ENCODE measurements at regions not wholly inside any gene's neighbourhood (a gene's known extent, or its start where the extent isn't known, plus 50 kb on each side); places are given as distances from the start of the nearest gene placed in this dataset.

DNA sequence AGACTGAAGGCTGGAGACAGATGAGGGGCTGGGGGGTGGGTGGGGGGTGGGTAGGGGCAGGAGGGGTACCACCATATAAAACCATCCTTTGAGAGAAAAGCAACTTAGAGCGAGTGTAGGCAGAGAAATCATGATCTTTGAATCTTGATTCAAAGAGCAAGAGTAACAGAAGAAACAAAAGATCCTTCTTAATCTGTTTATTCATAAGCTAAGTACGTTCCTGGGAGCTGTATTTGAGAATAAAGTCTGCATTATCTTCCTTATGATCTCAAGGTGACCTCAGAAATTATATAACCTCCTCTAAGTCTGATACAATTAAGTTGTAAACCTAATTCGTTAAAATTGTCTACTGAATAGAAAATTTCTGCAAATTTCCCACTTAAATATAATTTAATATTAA, 558.8 kb downstream of the NR2F1-AS1 start:
- TF ChIP-seq, protein P1, sequence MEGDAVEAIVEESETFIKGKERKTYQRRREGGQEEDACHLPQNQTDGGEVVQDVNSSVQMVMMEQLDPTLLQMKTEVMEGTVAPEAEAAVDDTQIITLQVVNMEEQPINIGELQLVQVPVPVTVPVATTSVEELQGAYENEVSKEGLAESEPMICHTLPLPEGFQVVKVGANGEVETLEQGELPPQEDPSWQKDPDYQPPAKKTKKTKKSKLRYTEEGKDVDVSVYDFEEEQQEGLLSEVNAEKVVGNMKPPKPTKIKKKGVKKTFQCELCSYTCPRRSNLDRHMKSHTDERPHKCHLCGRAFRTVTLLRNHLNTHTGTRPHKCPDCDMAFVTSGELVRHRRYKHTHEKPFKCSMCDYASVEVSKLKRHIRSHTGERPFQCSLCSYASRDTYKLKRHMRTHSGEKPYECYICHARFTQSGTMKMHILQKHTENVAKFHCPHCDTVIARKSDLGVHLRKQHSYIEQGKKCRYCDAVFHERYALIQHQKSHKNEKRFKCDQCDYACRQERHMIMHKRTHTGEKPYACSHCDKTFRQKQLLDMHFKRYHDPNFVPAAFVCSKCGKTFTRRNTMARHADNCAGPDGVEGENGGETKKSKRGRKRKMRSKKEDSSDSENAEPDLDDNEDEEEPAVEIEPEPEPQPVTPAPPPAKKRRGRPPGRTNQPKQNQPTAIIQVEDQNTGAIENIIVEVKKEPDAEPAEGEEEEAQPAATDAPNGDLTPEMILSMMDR (conservative IDR thresholded peaks at IDR 0.05; ENCODE audit: low read length), result no peak
- no peak for TF ChIP-seq EZH2phosphoT487 (IDR thresholded peaks at IDR 0.05; ENCODE audit: borderline replicate concordance, low read depth, low read length)

Data from OCI-LY7 (cell line).